ENCODE measurements at regions not wholly inside any gene's neighbourhood (a gene's known extent, or its start where the extent isn't known, plus 50 kb on each side); places are given as distances from the start of the nearest gene placed in this dataset.

- TF ChIP-seq POLR2A (IDR thresholded peaks at IDR 0.05; ENCODE audit: low read length) (no peak), CTCF (IDR thresholded peaks at IDR 0.05) (no peak), HEYL (CRISPR knock-in tag; IDR thresholded peaks at IDR 0.05) (no peak)
These were observed 808.3 kb downstream of the VGLL3 start for GRCh38 chr3:86182606-86183005.

Data from A549 (cell line).